GM12878 (cell line): ENCODE measurements at regions not wholly inside any gene's neighbourhood (a gene's known extent, or its start where the extent isn't known, plus 50 kb on each side); places are given as distances from the start of the nearest gene placed in this dataset.

Experiments
- ATAC-seq: fragments of 200-7000 bp; cut with Tn5 transposase; 3 replicates; pipeline ENCODE4 v1.9.1; 2020; ENCODE audit warnings: mild to moderate bottlenecking, moderate library complexity
- BruUV-seq: library from RNA; stranded (reverse); fragments of 400-500 nt; replicated peaks from 2 replicates; lab custom pipeline; 2021; lab: Mats Ljungman, UMichigan
- CTCF ChIA-PET: fragments of 300-600 bp; sonication (Branson Sonifier 250); formaldehyde crosslinking; extraction: SDS; loops from one replicate; lab custom pipeline; 2021; ENCODE audit warnings: inconsistent platforms; lab: Yijun Ruan, JAX
- POLR2A ChIA-PET: fragments of 350-600 bp; formaldehyde crosslinking; extraction: SDS; loops from one replicate; lab custom pipeline; 2021; ENCODE audit warnings: inconsistent platforms; lab: Charles Lee
- RAD21 ChIA-PET: fragments of 300-600 bp; sonication (Branson Sonifier 250); formaldehyde crosslinking; loops from one replicate; lab custom pipeline; 2023; ENCODE audit warnings: antibody characterized with exemption; ENCODE audit not compliant: unreplicated experiment; lab: Charles Lee
- SMC1A ChIA-PET: fragments of 300-600 bp; sonication (Branson Sonifier 250); formaldehyde crosslinking; loops from one replicate; lab custom pipeline; 2023; ENCODE audit not compliant: unreplicated experiment, uncharacterized antibody; lab: Charles Lee
- DNase-seq: peaks from one replicate; pipeline ENCODE4 v3.0.0-alpha.2; 2011; ENCODE audit warnings: low read depth, low spot score
- FAIRE-seq: peaks from 3 replicates; lab custom pipeline; 2011; peaks lifted over from hg19 to GRCh38; lab: Jason Lieb, UNC
- H2AFZ ChIP-seq: 2 replicates; pipeline ENCODE4 v1.6.0; 2011; ENCODE audit warnings: low read depth, low read length, control low read depth; ENCODE audit not compliant: control insufficient read depth
- H3K27ac ChIP-seq: 2 replicates; pipeline ENCODE4 v1.5.1; 2011; ENCODE audit warnings: control low read depth; ENCODE audit not compliant: control insufficient read depth, insufficient read depth
- H3K27me3 ChIP-seq, 2 experiments: replicated peaks in 1 of 2; 2 replicates each; pipeline versions ENCODE4 v1.6.0 to v1.6.1; 2011; ENCODE audit warnings: low read length in 1 of 2; ENCODE audit not compliant: control insufficient read depth in 2 of 2, insufficient read depth in 2 of 2
- H3K36me3 ChIP-seq, 2 experiments: 2 replicates each; pipeline ENCODE4 v1.5.1; 2011; ENCODE audit warnings: low read length in 1 of 2; ENCODE audit not compliant: control insufficient read depth in 2 of 2, insufficient read depth in 2 of 2
- H3K4me1 ChIP-seq: 2 replicates; pipeline ENCODE4 v1.6.1; 2011; ENCODE audit warnings: mild to moderate bottlenecking, low read length, moderate library complexity, mixed read lengths; ENCODE audit not compliant: control insufficient read depth, insufficient read depth
- H3K4me2 ChIP-seq: 2 replicates; pipeline ENCODE4 v1.6.0; 2011; ENCODE audit warnings: control low read depth; ENCODE audit not compliant: control insufficient read depth, insufficient read depth
- H3K4me3 ChIP-seq: fragments of 200-600 bp; sonication (generic); 2 replicates; pipeline ENCODE4 v1.5.1; 2016
- H3K79me2 ChIP-seq: 2 replicates; pipeline ENCODE4 v1.6.0; 2011; ENCODE audit warnings: low read length; ENCODE audit not compliant: control insufficient read depth, insufficient read depth
- H3K9ac ChIP-seq: 2 replicates; pipeline ENCODE4 v1.8.0; 2011; ENCODE audit warnings: low read length, control low read depth, mixed read lengths; ENCODE audit not compliant: control insufficient read depth, insufficient read depth
- H3K9me3 ChIP-seq: replicated peaks from 3 replicates; pipeline ENCODE4 v1.5.1; 2011; ENCODE audit warnings: mild to moderate bottlenecking, low read length; ENCODE audit not compliant: control insufficient read depth, insufficient read depth
- H4K20me1 ChIP-seq: 2 replicates; pipeline ENCODE4 v1.6.0; 2011; ENCODE audit not compliant: control insufficient read depth, insufficient read depth
- BRCA1 ChIP-seq: IDR thresholded peaks from 2 replicates; pipeline ENCODE4 v1.6.1; 2011; ENCODE audit warnings: low read depth, low read length, improper control_type of control experiment
- DPF2 ChIP-seq: fragments of 450-650 bp; IDR thresholded peaks from 2 replicates; pipeline ENCODE4 v1.6.1; 2017; ENCODE audit warnings: mild to moderate bottlenecking
- MTA3 ChIP-seq: IDR thresholded peaks from 2 replicates; pipeline ENCODE4 v1.6.1; 2012; ENCODE audit warnings: low read length, inconsistent platforms, borderline replicate concordance
- MYC ChIP-seq: IDR thresholded peaks from 2 replicates; pipeline ENCODE4 v1.6.1; 2011; ENCODE audit warnings: mild to moderate bottlenecking, low read length, moderate library complexity, inconsistent platforms; ENCODE audit not compliant: insufficient read depth, insufficient replicate concordance, insufficient read length, severe bottlenecking
- PBX3 ChIP-seq: IDR thresholded peaks from 2 replicates; pipeline ENCODE4 v1.6.1; 2011; ENCODE audit warnings: mild to moderate bottlenecking, low read depth, low read length, moderate library complexity; ENCODE audit not compliant: insufficient replicate concordance
- RCOR1 ChIP-seq: conservative IDR thresholded peaks from 2 replicates; pipeline ENCODE4 v1.6.1; 2012; ENCODE audit warnings: low read depth, low read length, improper control_type of control experiment
- REST ChIP-seq: IDR thresholded peaks from 2 replicates; pipeline ENCODE4 v1.6.1; 2012; ENCODE audit warnings: mild to moderate bottlenecking, low read depth, low read length
- SMAD1 ChIP-seq: fragments of 450-650 bp; IDR thresholded peaks from 2 replicates; pipeline ENCODE4 v1.6.1; 2018; ENCODE audit warnings: mild to moderate bottlenecking, low read depth; ENCODE audit not compliant: partially characterized antibody
- SREBF1 ChIP-seq: IDR thresholded peaks from 2 replicates; pipeline ENCODE4 v1.6.1; 2012; ENCODE audit warnings: mild to moderate bottlenecking, low read length
- SRF ChIP-seq, 2 experiments: IDR thresholded peaks; 2 replicates each; pipeline ENCODE4 v1.6.1; 2011; ENCODE audit warnings: low read depth in 2 of 2, low read length in 2 of 2, mild to moderate bottlenecking in 1 of 2, moderate library complexity in 1 of 2
- ZNF687 ChIP-seq: fragments of 450-650 bp; IDR thresholded peaks from 2 replicates; pipeline ENCODE4 v1.6.1; 2017; ENCODE audit warnings: mild to moderate bottlenecking, moderate library complexity
- WGBS: methylation state at CpG from one replicate; pipeline ENCODE4 v1.1.6; 2016; ENCODE audit warnings: low lambda C conversion rate; ENCODE audit not compliant: insufficient replicate concordance, insufficient coverage; ENCODE audit errors: missing lambda C conversion rate; 5-methylcytosine and 5-hydroxymethylcytosine counted together
- in situ Hi-C: fragments of 300-500 bp; cut with MboI; formaldehyde crosslinking; loops from 9 replicates; pipeline ENCODE4 v1.14.3; 2018; ENCODE audit warnings: mixed read lengths
- intact Hi-C: fragments of 100-400 bp; cut with micrococcal nuclease; formaldehyde crosslinking; loops from one replicate; pipeline ENCODE4 v1.14.2; 2022; ENCODE audit not compliant: unreplicated experiment

- FAIRE-seq, result no peak
Measured at GRCh38 chr10:109487691-109488090, 435.6 kb downstream of the XPNPEP1 start.

More at GRCh38 chr10:109487691-109488090, 435.6 kb downstream of the XPNPEP1 start:
- Histone ChIP-seq H3K36me3 (no peaks in the 10 kb centered on the region), H3K27me3 (no peaks in the 10 kb centered on the region; a peak in 1 of 4 replicates), H3K9me3 (no peaks in the 10 kb centered on the region), H3K9ac (no peak overlapping the region), H3K79me2 (no peaks in the 10 kb centered on the region), H3K27ac (no peak overlapping the region)
- POLR2A ChIA-PET, result no interaction called here
- no peak for DNase-seq
- 15% methylated on average over 4 of the region's 4 CpGs for WGBS
- TF ChIP-seq REST, result no peak
- no peak for TF ChIP-seq SRF (IDR thresholded peaks at IDR 0.05; ENCODE audit: low read depth in 2 of 2, low read length in 2 of 2)
- no peak for TF ChIP-seq ZNF687
- no peak for TF ChIP-seq RCOR1
- TF ChIP-seq MYC, result no peak
- no peak for TF ChIP-seq DPF2
- TF ChIP-seq MTA3, result no peak
- no peak for TF ChIP-seq SREBF1
- TF ChIP-seq BRCA1, result no peak
- no peak for TF ChIP-seq SMAD1
- TF ChIP-seq PBX3, result no peak
- TF ChIP-seq, all 136 proteins: peak for 0
- Histone ChIP-seq H3K4me2 (no peak overlapping the region), H4K20me1 (no peaks in the 10 kb centered on the region), H3K4me1 (no peaks in the 10 kb centered on the region), H2AFZ (no peak overlapping the region), H3K4me3 (no peak overlapping the region)
- ChIA-PET CTCF (no interaction called here), SMC1A (no interaction called here), RAD21 (no interaction called here)
- intact Hi-C loops, result no loop called here
- no peak for ATAC-seq
- no TSS peak for BruUV-seq
- in situ Hi-C loops, result no loop called here
